WTC11 (cell line): ENCODE measurements at regions not wholly inside any gene's neighbourhood (a gene's known extent, or its start where the extent isn't known, plus 50 kb on each side); places are given as distances from the start of the nearest gene placed in this dataset.
"Not testable (repeated sequence)": the region's sequence is repeated elsewhere in the genome, so short reads cannot be mapped to it uniquely, and the experiment has no call there.

Experiments
- ATAC-seq: fragments of 200-7000 bp; cut with Tn5 transposase; 2 replicates; pipeline ENCODE4 v1.10.0; 2021; ENCODE audit warnings: mild to moderate bottlenecking, moderate library complexity
- CTCF ChIA-PET: fragments of 300-600 bp; sonication (Branson Sonifier 250); formaldehyde crosslinking; loops from one replicate; lab custom pipeline; 2021; ENCODE audit warnings: antibody characterized with exemption; lab: Charles Lee
- POLR2A ChIA-PET: fragments of 350-600 bp; sonication (Branson Sonifier 250); formaldehyde crosslinking; loops from one replicate; lab custom pipeline; 2021; ENCODE audit warnings: antibody characterized with exemption; lab: Charles Lee
- DNase-seq: peaks from one replicate; pipeline ENCODE4 v3.0.0; 2021; ENCODE audit warnings: low spot score
- H3K27ac Mint-ChIP-seq: 2 replicates; pipeline ENCODE4 v1.8.0; 2021; ENCODE audit warnings: mixed read lengths
- H3K27me3 Mint-ChIP-seq: 2 replicates; pipeline ENCODE4 v1.8.0; 2021; ENCODE audit warnings: low read depth, mild to moderate bottlenecking, moderate library complexity, mixed read lengths
- H3K36me3 Mint-ChIP-seq: 2 replicates; pipeline ENCODE4 v1.8.0; 2021; ENCODE audit warnings: mixed read lengths
- H3K4me1 Mint-ChIP-seq: 2 replicates; pipeline ENCODE4 v1.8.0; 2022; ENCODE audit warnings: mixed read lengths
- H3K4me3 Mint-ChIP-seq: 2 replicates; pipeline ENCODE4 v1.8.0; 2021; ENCODE audit warnings: mild to moderate bottlenecking, moderate library complexity, mixed read lengths
- H3K9me3 Mint-ChIP-seq: 2 replicates; pipeline ENCODE4 v1.8.0; 2021; ENCODE audit warnings: mixed read lengths
- ERG ChIP-seq: fragments of 250-450 bp; sonication (Bioruptor Pico); IDR thresholded peaks from 2 replicates; pipeline ENCODE4 v1.8.0; 2021; ENCODE audit warnings: mild to moderate bottlenecking
- FOXP1 ChIP-seq: sonication (generic); formaldehyde crosslinking; IDR thresholded peaks from 2 replicates; pipeline ENCODE4 v1.8.0; 2022; ENCODE audit warnings: missing genetic modification reagents, mild to moderate bottlenecking, moderate library complexity, borderline replicate concordance
- IRF2 ChIP-seq: sonication (generic); formaldehyde crosslinking; IDR thresholded peaks from 2 replicates; pipeline ENCODE4 v1.8.0; 2022; ENCODE audit warnings: low read depth, missing genetic modification reagents, borderline replicate concordance
- MAX ChIP-seq: sonication (generic); formaldehyde crosslinking; IDR thresholded peaks from 2 replicates; pipeline ENCODE4 v1.8.0; 2022; ENCODE audit warnings: mild to moderate bottlenecking, missing genetic modification reagents
- MXD4 ChIP-seq: fragments of 250-450 bp; sonication (Bioruptor Pico); IDR thresholded peaks from 2 replicates; pipeline ENCODE4 v1.8.0; 2021; ENCODE audit warnings: mild to moderate bottlenecking, moderate library complexity, borderline replicate concordance
- NR1H2 ChIP-seq: sonication (generic); formaldehyde crosslinking; IDR thresholded peaks from 2 replicates; pipeline ENCODE4 v1.9.0; 2021; ENCODE audit warnings: mild to moderate bottlenecking, moderate library complexity, missing genetic modification reagents
- NR2C2 ChIP-seq: sonication (generic); formaldehyde crosslinking; IDR thresholded peaks from 2 replicates; pipeline ENCODE4 v1.8.0; 2022; ENCODE audit warnings: mild to moderate bottlenecking, missing genetic modification reagents
- OVOL2 ChIP-seq: fragments of 250-450 bp; sonication (Bioruptor Pico); IDR thresholded peaks from 2 replicates; pipeline ENCODE4 v1.9.0; 2021; ENCODE audit warnings: mild to moderate bottlenecking, borderline replicate concordance
- RELA ChIP-seq: sonication (generic); formaldehyde crosslinking; IDR thresholded peaks from 2 replicates; pipeline ENCODE4 v1.8.1; 2022; ENCODE audit warnings: missing genetic modification reagents, mild to moderate bottlenecking, borderline replicate concordance
- SOX15 ChIP-seq: fragments of 250-450 bp; sonication (Bioruptor Pico); IDR thresholded peaks from 2 replicates; pipeline ENCODE4 v1.9.0; 2021; ENCODE audit warnings: mild to moderate bottlenecking
- SP1 ChIP-seq: sonication (generic); formaldehyde crosslinking; conservative IDR thresholded peaks from 2 replicates; pipeline ENCODE4 v1.8.1; 2022; ENCODE audit warnings: missing genetic modification reagents
- ZBTB21 ChIP-seq: sonication (generic); formaldehyde crosslinking; IDR thresholded peaks from 2 replicates; pipeline ENCODE4 v1.8.1; 2023; ENCODE audit warnings: mild to moderate bottlenecking, missing genetic modification reagents, borderline replicate concordance
- ZBTB43 ChIP-seq: sonication (generic); formaldehyde crosslinking; IDR thresholded peaks from 2 replicates; pipeline ENCODE4 v1.8.1; 2023; ENCODE audit warnings: mild to moderate bottlenecking, missing genetic modification reagents
- ZNF263 ChIP-seq: sonication (generic); formaldehyde crosslinking; IDR thresholded peaks from 2 replicates; pipeline ENCODE4 v1.8.1; 2022; ENCODE audit warnings: low read depth, mild to moderate bottlenecking, moderate library complexity, missing genetic modification reagents
- ZNF512 ChIP-seq: sonication (generic); formaldehyde crosslinking; IDR thresholded peaks from 2 replicates; pipeline ENCODE4 v1.8.1; 2022; ENCODE audit warnings: missing genetic modification reagents, borderline replicate concordance
- TF ChIP-seq, protein P1 (sequence below): sonication (generic); formaldehyde crosslinking; IDR thresholded peaks from 2 replicates; pipeline ENCODE4 v1.8.1; 2023; ENCODE audit warnings: mild to moderate bottlenecking, missing genetic modification reagents
- TF ChIP-seq, protein P2 (sequence below): sonication (generic); formaldehyde crosslinking; IDR thresholded peaks from 2 replicates; pipeline ENCODE4 v1.8.0; 2022; ENCODE audit warnings: mild to moderate bottlenecking, missing genetic modification reagents
- TF ChIP-seq, protein P3 (sequence below): sonication (generic); formaldehyde crosslinking; IDR thresholded peaks from 2 replicates; pipeline ENCODE4 v1.8.1; 2023; ENCODE audit warnings: mild to moderate bottlenecking, missing genetic modification reagents, moderate library complexity

- H3K4me3 Mint-ChIP-seq: no peak overlapping the region
- CTCF ChIA-PET: no interaction called here
- H3K27ac Mint-ChIP-seq: no peak overlapping the region
- H3K9me3 Mint-ChIP-seq: peaks cover 28% of the 10 kb centered on the region
- ATAC-seq: no peak
- H3K27me3 Mint-ChIP-seq: no peaks in the 10 kb centered on the region; the same call in 1 of the 2 replicates
- no peaks in the 10 kb centered on the region for H3K4me1 Mint-ChIP-seq
- TF ChIP-seq SP1 (CRISPR knock-in tag): no peak
- TF ChIP-seq, protein P1, sequence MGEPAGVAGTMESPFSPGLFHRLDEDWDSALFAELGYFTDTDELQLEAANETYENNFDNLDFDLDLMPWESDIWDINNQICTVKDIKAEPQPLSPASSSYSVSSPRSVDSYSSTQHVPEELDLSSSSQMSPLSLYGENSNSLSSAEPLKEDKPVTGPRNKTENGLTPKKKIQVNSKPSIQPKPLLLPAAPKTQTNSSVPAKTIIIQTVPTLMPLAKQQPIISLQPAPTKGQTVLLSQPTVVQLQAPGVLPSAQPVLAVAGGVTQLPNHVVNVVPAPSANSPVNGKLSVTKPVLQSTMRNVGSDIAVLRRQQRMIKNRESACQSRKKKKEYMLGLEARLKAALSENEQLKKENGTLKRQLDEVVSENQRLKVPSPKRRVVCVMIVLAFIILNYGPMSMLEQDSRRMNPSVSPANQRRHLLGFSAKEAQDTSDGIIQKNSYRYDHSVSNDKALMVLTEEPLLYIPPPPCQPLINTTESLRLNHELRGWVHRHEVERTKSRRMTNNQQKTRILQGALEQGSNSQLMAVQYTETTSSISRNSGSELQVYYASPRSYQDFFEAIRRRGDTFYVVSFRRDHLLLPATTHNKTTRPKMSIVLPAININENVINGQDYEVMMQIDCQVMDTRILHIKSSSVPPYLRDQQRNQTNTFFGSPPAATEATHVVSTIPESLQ: no peak
- TF ChIP-seq, protein P2, sequence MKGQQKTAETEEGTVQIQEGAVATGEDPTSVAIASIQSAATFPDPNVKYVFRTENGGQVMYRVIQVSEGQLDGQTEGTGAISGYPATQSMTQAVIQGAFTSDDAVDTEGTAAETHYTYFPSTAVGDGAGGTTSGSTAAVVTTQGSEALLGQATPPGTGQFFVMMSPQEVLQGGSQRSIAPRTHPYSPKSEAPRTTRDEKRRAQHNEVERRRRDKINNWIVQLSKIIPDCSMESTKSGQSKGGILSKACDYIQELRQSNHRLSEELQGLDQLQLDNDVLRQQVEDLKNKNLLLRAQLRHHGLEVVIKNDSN (CRISPR knock-in tag): no peak
- no peak for TF ChIP-seq NR2C2 (CRISPR knock-in tag)
- no peak for TF ChIP-seq MXD4
- no peak for TF ChIP-seq SOX15 (CRISPR knock-in tag)
- no peak for TF ChIP-seq NR1H2
- TF ChIP-seq, protein P3, sequence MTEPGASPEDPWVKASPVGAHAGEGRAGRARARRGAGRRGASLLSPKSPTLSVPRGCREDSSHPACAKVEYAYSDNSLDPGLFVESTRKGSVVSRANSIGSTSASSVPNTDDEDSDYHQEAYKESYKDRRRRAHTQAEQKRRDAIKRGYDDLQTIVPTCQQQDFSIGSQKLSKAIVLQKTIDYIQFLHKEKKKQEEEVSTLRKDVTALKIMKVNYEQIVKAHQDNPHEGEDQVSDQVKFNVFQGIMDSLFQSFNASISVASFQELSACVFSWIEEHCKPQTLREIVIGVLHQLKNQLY (CRISPR knock-in tag): no peak
- no peak for TF ChIP-seq FOXP1
- peaks cover 10% of the 10 kb centered on the region for H3K36me3 Mint-ChIP-seq
- POLR2A ChIA-PET: no interaction called here
- no peak for DNase-seq
Observed at GRCh38 chr18:78799382-78800089, 180.1 kb upstream of the SALL3 start.

DNA sequence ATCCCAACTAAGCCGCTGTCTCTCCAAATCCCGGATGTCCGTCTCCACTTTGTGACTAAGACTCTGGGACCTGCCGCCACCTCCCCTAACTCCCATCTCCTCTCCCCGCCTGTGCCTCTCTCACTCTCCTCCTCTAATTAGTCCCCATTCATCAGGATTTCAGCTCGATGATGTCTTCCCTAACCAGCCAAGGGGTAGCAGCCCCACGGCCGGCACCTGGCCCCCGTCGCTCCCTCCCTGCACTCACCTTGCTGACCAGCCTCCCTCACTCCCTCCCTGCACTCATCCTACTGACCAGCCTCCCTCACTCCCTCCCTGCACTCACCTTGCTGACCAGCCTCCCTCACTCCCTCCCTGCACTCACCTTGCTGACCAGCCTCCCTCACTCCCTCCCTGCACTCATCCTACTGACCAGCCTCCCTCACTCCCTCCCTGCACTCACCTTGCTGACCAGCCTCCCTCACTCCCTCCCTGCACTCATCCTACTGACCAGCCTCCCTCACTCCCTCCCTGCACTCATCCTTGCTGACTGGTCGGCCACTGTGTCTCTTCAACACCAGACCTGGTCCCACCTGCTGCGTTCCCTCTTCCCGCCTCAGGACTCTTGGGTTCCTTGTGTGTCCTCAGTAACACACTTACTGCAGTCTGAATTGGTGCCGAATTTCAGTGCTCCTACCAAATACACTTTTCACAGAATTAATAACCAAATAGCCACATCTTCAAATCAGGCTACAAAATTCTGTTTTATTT lies 179.3 kb upstream of the SALL3 start:
- H3K27ac Mint-ChIP-seq, DNase-seq, POLR2A ChIA-PET, CTCF ChIA-PET, H3K4me1 Mint-ChIP-seq, H3K4me3 Mint-ChIP-seq, ATAC-seq, H3K27me3 Mint-ChIP-seq: not testable (repeated sequence)
- Mint-ChIP-seq H3K36me3 (peaks cover 13% of the 10 kb centered on the region), H3K9me3 (peaks cover 26% of the 10 kb centered on the region)

GRCh38 chr18:78801011-78801410 lies 178.6 kb upstream of the SALL3 start:
- Mint-ChIP-seq H3K27ac (no peak overlapping the region), H3K27me3 (no peaks in the 10 kb centered on the region; the same call in 1 of the 2 replicates), H3K4me3 (no peak overlapping the region), H3K36me3 (peaks cover 13% of the 10 kb centered on the region), H3K4me1 (no peaks in the 10 kb centered on the region), H3K9me3 (peaks cover 22% of the 10 kb centered on the region)
- ChIA-PET POLR2A (no interaction called here), CTCF (no interaction called here)
- TF ChIP-seq IRF2 (no peak), ZNF512 (CRISPR knock-in tag) (no peak), SOX15 (CRISPR knock-in tag) (no peak), ZNF263 (CRISPR knock-in tag) (no peak), OVOL2 (CRISPR knock-in tag) (no peak), ZBTB43 (no peak), MAX (CRISPR knock-in tag) (no peak), RELA (CRISPR knock-in tag) (no peak), ERG (no peak), ZBTB21 (no peak)
- ATAC-seq (no peak), DNase-seq (no peak)
